Esophagus muscularis mucosa (tissue), 4 donors: ENCODE measurements at regions not wholly inside any gene's neighbourhood (a gene's known extent, or its start where the extent isn't known, plus 50 kb on each side); places are given as distances from the start of the nearest gene placed in this dataset.

Experiments used
- DNase-seq: peaks from one replicate; pipeline ENCODE4 v3.0.0-alpha.2; 2017; ENCODE audit errors: extremely low spot score
- H3K27ac ChIP-seq, 4 donors: fragments of 200-600 bp; sonication (generic); replicated peaks in 1 of 4; 1 replicate in 3 of 4; 2 replicates in 1 of 4; pipeline ENCODE4 v1.5.1; 2016 to 2019; ENCODE audit warnings: mild to moderate bottlenecking in 1 of 4
- H3K27me3 ChIP-seq, 4 donors: fragments of 200-600 bp; sonication (generic); one replicate each; pipeline versions ENCODE4 v1.5.1 to v1.6.0; 2016 to 2019
- H3K36me3 ChIP-seq, 4 donors: fragments of 200-600 bp; sonication (generic); one replicate each; pipeline ENCODE4 v1.5.1; 2016 to 2019
- H3K4me1 ChIP-seq, 4 donors: fragments of 200-600 bp; sonication (generic); one replicate each; pipeline ENCODE4 v1.5.1; 2016 to 2019
- H3K4me3 ChIP-seq, 4 donors: fragments of 200-600 bp; sonication (generic); 1 replicate in 2 of 4; 2 replicates in 2 of 4; pipeline ENCODE4 v1.5.1; 2016 to 2019; ENCODE audit warnings: mild to moderate bottlenecking in 4 of 4, moderate library complexity in 1 of 4
- H3K9me3 ChIP-seq, 4 donors: fragments of 200-600 bp; sonication (generic); 1 replicate in 3 of 4; 2 replicates in 1 of 4; pipeline ENCODE4 v1.5.1; 2016 to 2019
- CTCF ChIP-seq, 3 experiments: fragments of 200-600 bp in 2 of 3; fragments of 450-650 bp in 1 of 3; sonication (generic) in 2 of 3; IDR thresholded peaks; one replicate each; pipeline ENCODE4 v1.5.1; 2017 to 2019; ENCODE audit warnings: antibody characterized with exemption in 3 of 3, mild to moderate bottlenecking in 2 of 3, moderate library complexity in 1 of 3
- EP300 ChIP-seq: sonication (generic); formaldehyde crosslinking; IDR thresholded peaks from one replicate; pipeline ENCODE4 v1.6.1; 2017; ENCODE audit warnings: antibody characterized with exemption
- POLR2A ChIP-seq: fragments of 450-650 bp; IDR thresholded peaks from one replicate; pipeline ENCODE4 v1.6.1; 2017; ENCODE audit warnings: antibody characterized with exemption, moderate library complexity, mild to moderate bottlenecking, low read depth
- POLR2AphosphoS5 ChIP-seq, 2 donors: sonication (generic); formaldehyde crosslinking; IDR thresholded peaks; one replicate each; pipeline ENCODE4 v1.6.1; 2017; ENCODE audit warnings: antibody characterized with exemption in 2 of 2
- WGBS: methylation state at CpG from one replicate; pipeline ENCODE4 v1.1.5; 2018; 5-methylcytosine and 5-hydroxymethylcytosine counted together
- intact Hi-C: fragments of 100-400 bp; cut with DNase I; formaldehyde crosslinking; loops from one replicate; pipeline ENCODE4 v1.15.1; 2023

- 41% methylated on average over 2 of the region's 2 CpGs for WGBS
- intact Hi-C loops, result no loop called here
Observed at GRCh38 chr12:45138609-45139008, 77.3 kb upstream of the ANO6 start.

GRCh38 chr12:45148006-45148405 lies 67.9 kb upstream of the ANO6 start:
- DNase-seq, result no peak
- TF ChIP-seq CTCF (IDR thresholded peaks at IDR 0.05) (no peak), EP300 (no peak), POLR2AphosphoS5 (IDR thresholded peaks at IDR 0.05) (no peak), POLR2A (no peak)
- intact Hi-C loops, result no loop called here
- no peak overlapping the region for H3K27ac ChIP-seq
- 91% methylated on average over 1 of the region's 1 CpG for WGBS
- no peaks in the 10 kb centered on the region for H3K36me3 ChIP-seq
- H3K4me3 ChIP-seq, result no peak overlapping the region
- H3K9me3 ChIP-seq, result peaks cover 0 to 5% (median 0%) of the 10 kb centered on the region in 4 donors
- H3K4me1 ChIP-seq, result no peaks in the 10 kb centered on the region
- H3K27me3 ChIP-seq, result no peaks in the 10 kb centered on the region

More at GRCh38 chr12:45138609-45139008, 77.3 kb upstream of the ANO6 start:
- no peak for TF ChIP-seq EP300
- TF ChIP-seq POLR2AphosphoS5 (IDR thresholded peaks at IDR 0.05), result no peak
- no peak for TF ChIP-seq POLR2A
- no peak for TF ChIP-seq CTCF (IDR thresholded peaks at IDR 0.05)
- H3K4me1 ChIP-seq, result no peaks in the 10 kb centered on the region
- DNase-seq, result no peak
- H3K9me3 ChIP-seq, result no peaks in the 10 kb centered on the region
- H3K36me3 ChIP-seq, result no peaks in the 10 kb centered on the region
- no peak overlapping the region for H3K4me3 ChIP-seq
- H3K27me3 ChIP-seq, result no peaks in the 10 kb centered on the region
- H3K27ac ChIP-seq, result no peak overlapping the region

DNA sequence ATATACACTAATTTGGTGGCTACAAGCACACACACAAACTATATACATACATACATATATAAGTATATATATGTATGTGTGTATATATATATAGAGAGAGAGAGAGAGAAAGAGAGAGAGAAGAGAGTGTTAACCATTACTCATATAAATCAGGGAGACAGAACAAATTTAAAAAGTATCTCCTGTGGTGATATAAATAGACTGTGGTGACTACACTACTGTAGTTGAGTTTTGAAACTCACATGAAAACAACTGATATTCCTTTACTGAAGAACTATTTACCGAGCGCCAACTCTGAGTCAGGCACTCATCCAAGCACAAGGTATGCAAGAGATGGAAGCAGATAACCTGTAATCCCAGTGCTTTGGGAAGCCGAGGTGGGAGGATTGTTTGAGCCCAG lies 67.3 kb upstream of the ANO6 start:
- TF ChIP-seq CTCF (IDR thresholded peaks at IDR 0.05) (no peak), POLR2A (no peak), EP300 (no peak), POLR2AphosphoS5 (IDR thresholded peaks at IDR 0.05) (no peak)
- intact Hi-C loops, result no loop called here
- no peak for DNase-seq
- 98% methylated on average over 3 of the region's 3 CpGs for WGBS
- Histone ChIP-seq H3K27ac (no peak overlapping the region), H3K36me3 (no peaks in the 10 kb centered on the region), H3K4me1 (no peaks in the 10 kb centered on the region), H3K9me3 (peaks cover 0 to 5% (median 0%) of the 10 kb centered on the region in 4 donors), H3K4me3 (no peak overlapping the region), H3K27me3 (no peaks in the 10 kb centered on the region)

DNA sequence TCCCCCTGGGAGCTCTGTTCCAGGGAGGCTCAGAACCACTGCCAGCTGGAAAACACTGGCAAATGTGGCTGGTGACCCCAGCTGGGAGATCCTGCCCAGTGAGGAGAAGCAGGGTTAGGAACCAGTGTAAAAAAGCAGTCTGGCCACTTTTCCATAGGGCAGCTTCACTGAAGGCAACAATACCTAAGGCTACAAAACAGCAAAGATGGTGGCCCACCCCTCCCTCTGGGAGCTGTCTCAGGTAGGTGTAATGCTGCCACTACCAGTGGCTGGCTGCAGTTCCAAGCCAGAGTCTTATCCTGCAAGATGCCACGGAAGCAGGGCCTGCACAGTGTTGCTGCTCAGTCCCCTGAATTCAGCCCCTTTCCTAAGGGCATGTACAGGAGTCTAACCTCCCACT lies 50.6 kb upstream of the ANO6 start:
- H3K9me3 ChIP-seq, result no peaks in the 10 kb centered on the region
- 100% methylated on average over 1 of the region's 1 CpG for WGBS

More for the DNA sequence above, 50.6 kb upstream of the ANO6 start:
- intact Hi-C loops, result no loop called here
- Histone ChIP-seq H3K4me1 (peaks cover 0 to 14% (median 12%) of the 10 kb centered on the region in 4 donors), H3K4me3 (no peak overlapping the region), H3K36me3 (no peaks in the 10 kb centered on the region), H3K27me3 (no peaks in the 10 kb centered on the region), H3K27ac (no peak overlapping the region)
- TF ChIP-seq POLR2A (no peak), EP300 (no peak), POLR2AphosphoS5 (IDR thresholded peaks at IDR 0.05) (no peak), CTCF (IDR thresholded peaks at IDR 0.05) (no peak)
- no peak for DNase-seq
